ENCODE measurements at regions not wholly inside any gene's neighbourhood (a gene's known extent, or its start where the extent isn't known, plus 50 kb on each side); places are given as distances from the start of the nearest gene placed in this dataset.

GRCh38 chr18:78158943-78159342, 820.7 kb upstream of the SALL3 start:
- H3K9me3 ChIP-seq (ENCODE audit: control insufficient read depth, low read depth, low read length) = peaks cover 5% of the 10 kb centered on the region
- H3K9me1 ChIP-seq (ENCODE audit: control insufficient read depth, extremely low read depth, insufficient read depth, low read length) = no peaks in the 10 kb centered on the region
- no peaks in the 10 kb centered on the region for H3K79me2 ChIP-seq (ENCODE audit: control insufficient read depth, insufficient read depth, low read length)
- no peaks in the 10 kb centered on the region for H3K27me3 ChIP-seq (ENCODE audit: control insufficient read depth, extremely low read depth, insufficient read depth, low read length)
- no peak overlapping the region for H3K4me3 ChIP-seq (ENCODE audit: control insufficient read depth in 2 of 3, extremely low read depth in 1 of 3, insufficient read depth in 2 of 3, low read depth in 1 of 3, low read length in 3 of 3)
- H3K27ac ChIP-seq (ENCODE audit: control insufficient read depth, insufficient read depth, low read length) = no peak overlapping the region
- H2AFZ ChIP-seq (ENCODE audit: control insufficient read depth, low read length) = no peak overlapping the region
- DNase-seq (ENCODE audit: low read depth, low spot score) (no peak), FAIRE-seq (no peak)
- TF ChIP-seq CTCF (optimal IDR thresholded peaks at IDR 0.05 in 1 of 3, IDR thresholded peaks at IDR 0.05 in 1 of 3, conservative IDR thresholded peaks at IDR 0.05 in 1 of 3; ENCODE audit: extremely low read depth in 1 of 3, insufficient read depth in 2 of 3, low read length in 3 of 3) = no peak
- no peak for TF ChIP-seq EZH2 (IDR thresholded peaks at IDR 0.05; ENCODE audit: low read length)
- H3K4me1 ChIP-seq (ENCODE audit: control insufficient read depth, extremely low read depth, insufficient read depth, low read length) = no peaks in the 10 kb centered on the region
- no peaks in the 10 kb centered on the region for H3K36me3 ChIP-seq (ENCODE audit: control insufficient read depth in 2 of 2, extremely low read depth in 1 of 2, insufficient read depth in 2 of 2, low read length in 2 of 2)
- dilution Hi-C loops (cut with MboI; ENCODE audit: extremely low pct_ligation_motif_present, low sequenced_read_pairs) = no loop called here
- H3K9ac ChIP-seq (ENCODE audit: control insufficient read depth, extremely low read depth, insufficient read depth, low read length) = no peak overlapping the region
- no peak overlapping the region for H3K4me2 ChIP-seq (ENCODE audit: control insufficient read depth, extremely low read depth, insufficient read depth, low read depth, low read length)
- H4K20me1 ChIP-seq (ENCODE audit: control insufficient read depth, extremely low read depth, insufficient read depth, low read length) = no peaks in the 10 kb centered on the region

- dilution Hi-C loops (cut with MboI; ENCODE audit: extremely low pct_ligation_motif_present, low sequenced_read_pairs) = no loop called here
- H3K36me3 ChIP-seq (ENCODE audit: control insufficient read depth in 2 of 2, extremely low read depth in 1 of 2, insufficient read depth in 2 of 2, low read length in 2 of 2) = no peaks in the 10 kb centered on the region
- H3K27me3 ChIP-seq (ENCODE audit: control insufficient read depth, extremely low read depth, insufficient read depth, low read length) = no peaks in the 10 kb centered on the region
- H3K4me3 ChIP-seq (ENCODE audit: control insufficient read depth in 2 of 3, extremely low read depth in 1 of 3, insufficient read depth in 2 of 3, low read depth in 1 of 3, low read length in 3 of 3) = no peak overlapping the region
- no peaks in the 10 kb centered on the region for H3K9me1 ChIP-seq (ENCODE audit: control insufficient read depth, extremely low read depth, insufficient read depth, low read length)
- H3K4me1 ChIP-seq (ENCODE audit: control insufficient read depth, extremely low read depth, insufficient read depth, low read length) = no peaks in the 10 kb centered on the region
- H3K79me2 ChIP-seq (ENCODE audit: control insufficient read depth, insufficient read depth, low read length) = no peaks in the 10 kb centered on the region
- peaks cover 4% of the 10 kb centered on the region for H3K9me3 ChIP-seq (ENCODE audit: control insufficient read depth, low read depth, low read length)
- no peak overlapping the region for H3K4me2 ChIP-seq (ENCODE audit: control insufficient read depth, extremely low read depth, insufficient read depth, low read depth, low read length)
- H4K20me1 ChIP-seq (ENCODE audit: control insufficient read depth, extremely low read depth, insufficient read depth, low read length) = no peaks in the 10 kb centered on the region
- no peak overlapping the region for H3K9ac ChIP-seq (ENCODE audit: control insufficient read depth, extremely low read depth, insufficient read depth, low read length)
- H3K27ac ChIP-seq (ENCODE audit: control insufficient read depth, insufficient read depth, low read length) = no peak overlapping the region
- DNase-seq (ENCODE audit: low read depth, low spot score) (no peak), FAIRE-seq (no peak)
- no peak overlapping the region for H2AFZ ChIP-seq (ENCODE audit: control insufficient read depth, low read length)
- TF ChIP-seq EZH2 (IDR thresholded peaks at IDR 0.05; ENCODE audit: low read length) (no peak), CTCF (optimal IDR thresholded peaks at IDR 0.05 in 1 of 3, IDR thresholded peaks at IDR 0.05 in 1 of 3, conservative IDR thresholded peaks at IDR 0.05 in 1 of 3; ENCODE audit: extremely low read depth in 1 of 3, insufficient read depth in 2 of 3, low read length in 3 of 3) (no peak)
Measured at GRCh38 chr18:78159397-78159796, 820.2 kb upstream of the SALL3 start.

All from keratinocyte (primary cell).